CD4-positive, alpha-beta T cell (primary cell): ENCODE measurements at regions not wholly inside any gene's neighbourhood (a gene's known extent, or its start where the extent isn't known, plus 50 kb on each side); places are given as distances from the start of the nearest gene placed in this dataset.

Experiments
- ATAC-seq: fragments of 200-7000 bp; cut with Tn5 transposase; one replicate; pipeline ENCODE4 v1.10.0; 2022; ENCODE audit warnings: mild to moderate bottlenecking; ENCODE audit not compliant: poor library complexity
- CTCF ChIA-PET: fragments of 350-600 bp; sonication (Branson Sonifier 250); formaldehyde crosslinking; loops from one replicate; lab custom pipeline; 2021; ENCODE audit warnings: antibody characterized with exemption, inconsistent platforms; lab: Charles Lee
- POLR2A ChIA-PET: fragments of 350-600 bp; sonication (Branson Sonifier 250); formaldehyde crosslinking; loops from one replicate; lab custom pipeline; 2021; ENCODE audit warnings: antibody characterized with exemption, inconsistent platforms; lab: Charles Lee
- DNase-seq, 14 experiments: peaks; one replicate each; pipeline ENCODE4 v3.0.0-alpha.2; 2013 to 2020; ENCODE audit warnings: mixed read lengths in 2 of 14
- H3K27ac ChIP-seq, 2 donors: one replicate each; pipeline versions ENCODE4 v1.5.1 to v1.7.0; 2013; ENCODE audit warnings: low read length in 2 of 2, low read depth in 1 of 2, mild to moderate bottlenecking in 1 of 2
- H3K27me3 ChIP-seq, 2 experiments: 1 replicate in 1 of 2; 2 replicates in 1 of 2; pipeline versions ENCODE4 v1.6.1 to v1.7.0; 2013; ENCODE audit warnings: low read length in 2 of 2, control low read depth in 1 of 2, mild to moderate bottlenecking in 1 of 2, moderate library complexity in 1 of 2; ENCODE audit not compliant: insufficient read depth in 2 of 2, control insufficient read depth in 1 of 2
- H3K36me3 ChIP-seq: one replicate; pipeline ENCODE4 v1.6.1; 2013; ENCODE audit warnings: low read length, control low read depth; ENCODE audit not compliant: insufficient read depth
- H3K4me1 ChIP-seq: one replicate; pipeline ENCODE4 v1.6.1; 2013; ENCODE audit warnings: low read length, control low read depth; ENCODE audit not compliant: insufficient read depth
- H3K4me3 ChIP-seq: one replicate; pipeline ENCODE4 v1.5.1; 2013; ENCODE audit warnings: mild to moderate bottlenecking, low read length, moderate library complexity
- H3K9me3 ChIP-seq, 2 experiments: 1 replicate in 1 of 2; 2 replicates in 1 of 2; pipeline versions ENCODE4 v1.6.1 to v1.7.0; 2013; ENCODE audit warnings: low read length in 2 of 2, mild to moderate bottlenecking in 2 of 2, control low read depth in 1 of 2, moderate library complexity in 1 of 2; ENCODE audit not compliant: control insufficient read depth in 1 of 2, insufficient read depth in 1 of 2
- H3K27ac Mint-ChIP-seq: one replicate; pipeline ENCODE4 v1.8.0; 2020; ENCODE audit warnings: mixed read lengths
- H3K27me3 Mint-ChIP-seq: one replicate; pipeline ENCODE4 v1.8.0; 2021; ENCODE audit warnings: mixed read lengths
- H3K36me3 Mint-ChIP-seq: one replicate; pipeline ENCODE4 v1.8.0; 2021; ENCODE audit warnings: low read depth, mixed read lengths
- H3K4me1 Mint-ChIP-seq: one replicate; pipeline ENCODE4 v1.8.0; 2021; ENCODE audit warnings: low read depth, mixed read lengths
- H3K4me3 Mint-ChIP-seq: one replicate; pipeline ENCODE4 v1.8.0; 2020; ENCODE audit warnings: mild to moderate bottlenecking, mixed read lengths
- H3K9me3 Mint-ChIP-seq: one replicate; pipeline ENCODE4 v1.8.0; 2020; ENCODE audit warnings: mixed read lengths
- CTCF ChIP-seq: fragments of 200-600 bp; IDR thresholded peaks from one replicate; pipeline ENCODE4 v1.8.0; 2022; ENCODE audit warnings: antibody characterized with exemption, mild to moderate bottlenecking
- intact Hi-C, 2 experiments: fragments of 100-400 bp; cut with DNase I in 1 of 2; cut with micrococcal nuclease in 1 of 2; formaldehyde crosslinking; loops; one replicate each; pipeline versions ENCODE4 v1.15.1 to v1.9.0; 2023 to 2025; cut with DNase I, micrococcal nuclease

- TF ChIP-seq CTCF = no peak
- H3K27me3 Mint-ChIP-seq = no peaks in the 10 kb centered on the region
- POLR2A ChIA-PET = no interaction called here
These were observed 1335.6 kb downstream of the AACS start for GRCh38 chr12:126400831-126401230.

GRCh38 chr12:126404293-126404881 is 1339.2 kb downstream of the AACS start:
- no peak for TF ChIP-seq CTCF
- H3K36me3 ChIP-seq = no peaks in the 10 kb centered on the region
- intact Hi-C loops = no loop called here
- H3K36me3 Mint-ChIP-seq = no peaks in the 10 kb centered on the region
- no peaks in the 10 kb centered on the region for H3K27me3 Mint-ChIP-seq
- no peak for ATAC-seq
- POLR2A ChIA-PET = no interaction called here
- no peak for DNase-seq
- CTCF ChIA-PET = no interaction called here
- H3K9me3 ChIP-seq = no peaks in the 10 kb centered on the region
- no peaks in the 10 kb centered on the region for H3K9me3 Mint-ChIP-seq
- H3K4me1 Mint-ChIP-seq = peaks cover 6% of the 10 kb centered on the region
- no peaks in the 10 kb centered on the region for H3K4me1 ChIP-seq
- H3K4me3 ChIP-seq = no peak overlapping the region
- H3K27ac ChIP-seq = no peak overlapping the region
- H3K27ac Mint-ChIP-seq = no peak overlapping the region
- no peaks in the 10 kb centered on the region for H3K27me3 ChIP-seq
- no peak overlapping the region for H3K4me3 Mint-ChIP-seq

More at GRCh38 chr12:126400831-126401230, 1335.6 kb downstream of the AACS start:
- no peaks in the 10 kb centered on the region for H3K4me1 ChIP-seq
- no peaks in the 10 kb centered on the region for H3K36me3 ChIP-seq
- no peak for DNase-seq
- CTCF ChIA-PET = no interaction called here
- H3K9me3 Mint-ChIP-seq = no peaks in the 10 kb centered on the region
- no peaks in the 10 kb centered on the region for H3K9me3 ChIP-seq
- no peak overlapping the region for H3K4me3 Mint-ChIP-seq
- H3K36me3 Mint-ChIP-seq = no peaks in the 10 kb centered on the region
- H3K27ac ChIP-seq = no peak overlapping the region
- H3K4me1 Mint-ChIP-seq = peaks cover 5% of the 10 kb centered on the region
- no peak overlapping the region for H3K4me3 ChIP-seq
- no peaks in the 10 kb centered on the region for H3K27me3 ChIP-seq
- intact Hi-C loops = no loop called here
- ATAC-seq = no peak
- no peak overlapping the region for H3K27ac Mint-ChIP-seq

- ATAC-seq (no peak), DNase-seq (no peak)
- Histone ChIP-seq H3K4me1 (no peaks in the 10 kb centered on the region), H3K4me3 (no peak overlapping the region), H3K36me3 (no peaks in the 10 kb centered on the region), H3K27me3 (no peaks in the 10 kb centered on the region), H3K27ac (no peak overlapping the region), H3K9me3 (peaks cover 0 to 4% of the 10 kb centered on the region in 2 experiments)
- Mint-ChIP-seq H3K27ac (no peak overlapping the region), H3K4me1 (no peaks in the 10 kb centered on the region), H3K9me3 (peaks cover 2% of the 10 kb centered on the region), H3K4me3 (no peak overlapping the region), H3K36me3 (no peaks in the 10 kb centered on the region), H3K27me3 (no peaks in the 10 kb centered on the region)
- ChIA-PET POLR2A (interaction anchor here (0.7 kb wide), 1 partner anchor 336 kb away, joined by 3 read pairs; no protein-coding TSS in a partner anchor), CTCF (no interaction called here)
- intact Hi-C loops = no loop called here
- no peak for TF ChIP-seq CTCF
These were observed 1353.2 kb downstream of the AACS start for GRCh38 chr12:126418400-126418799.
